ENCODE measurements at regions not wholly inside any gene's neighbourhood (a gene's known extent, or its start where the extent isn't known, plus 50 kb on each side); places are given as distances from the start of the nearest gene placed in this dataset.
"Not testable (repeated sequence)": the region's sequence is repeated elsewhere in the genome, so short reads cannot be mapped to it uniquely, and the experiment has no call there.

- DNase-seq (ENCODE audit: low spot score) (no peak), ATAC-seq (no peak)
Observed at GRCh38 chr16:88325976-88326375, 56.8 kb upstream of the ZNF469 start.

- no peak for ATAC-seq
- DNase-seq (ENCODE audit: low spot score): no peak
Observed at GRCh38 chr16:88326611-88327485, 55.9 kb upstream of the ZNF469 start.

DNA sequence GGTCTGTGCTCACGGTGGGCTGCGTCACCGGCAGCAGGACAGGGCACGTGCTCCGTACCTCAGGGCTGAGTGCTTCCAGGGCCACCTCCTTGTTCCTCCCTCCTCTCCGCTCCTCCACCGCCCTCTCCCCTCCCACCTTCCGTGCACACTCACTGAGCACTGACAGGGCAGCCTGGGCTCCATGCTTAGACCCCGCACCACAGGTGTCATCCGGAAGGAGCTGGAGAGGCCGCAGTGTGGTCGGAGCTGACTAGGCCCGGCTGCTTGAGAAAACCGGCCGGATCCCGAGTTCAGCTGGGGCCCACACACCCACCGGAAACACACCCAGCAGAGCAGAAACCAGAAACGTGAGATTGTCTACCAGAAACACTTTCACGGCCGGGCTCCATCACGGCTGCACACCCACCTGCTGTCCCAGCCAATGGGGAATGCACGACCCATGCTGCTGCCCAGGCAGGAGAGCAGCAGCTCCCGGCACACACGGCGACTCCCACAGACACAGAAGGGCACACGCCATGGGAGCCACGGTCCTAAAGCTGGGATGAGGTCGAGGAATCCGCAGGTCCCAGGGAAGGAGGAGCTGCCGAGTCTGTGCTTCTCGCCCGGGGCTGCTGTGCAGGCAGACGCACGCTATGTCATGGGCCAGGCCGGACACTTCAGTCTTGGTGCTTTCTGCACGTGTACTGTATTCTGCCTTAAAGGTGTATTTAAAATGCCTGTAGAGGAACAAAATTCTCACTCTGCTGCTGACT is 55.0 kb upstream of the ZNF469 start:
- no peak for DNase-seq (ENCODE audit: low spot score)

DNA sequence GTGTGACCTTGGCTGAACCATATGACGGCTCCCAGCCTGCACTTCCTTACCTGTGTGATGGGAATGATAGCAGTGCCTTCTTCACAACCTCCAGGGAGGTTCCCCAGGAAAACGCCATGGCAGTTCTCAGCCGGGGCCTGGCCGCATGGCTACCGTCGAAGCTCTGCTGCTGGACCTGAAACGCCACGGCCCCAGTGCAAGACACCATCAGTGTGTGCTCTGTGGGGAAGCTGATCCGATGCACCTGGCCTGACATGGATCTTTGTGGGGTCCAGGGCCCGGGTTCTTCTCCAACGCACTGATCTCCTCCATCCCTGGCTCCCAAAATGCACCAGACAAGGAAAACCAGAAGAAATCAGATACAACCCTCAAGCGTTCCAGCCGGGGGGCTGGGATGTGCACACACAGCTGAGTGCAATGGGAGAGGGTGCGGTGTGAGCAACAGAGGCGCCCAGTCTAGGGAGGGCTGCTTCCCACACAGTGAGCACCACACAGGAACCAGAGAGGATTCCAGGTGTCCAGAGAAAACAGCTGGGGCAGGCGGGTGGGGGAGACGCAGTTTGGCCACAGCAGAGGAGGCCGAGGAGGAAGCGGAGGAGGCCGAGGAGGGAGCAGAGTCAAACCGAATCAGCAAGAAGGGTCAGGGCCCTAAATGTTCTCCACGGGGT is 54.3 kb upstream of the ZNF469 start:
- DNase-seq (ENCODE audit: low spot score) (no peak), ATAC-seq (no peak)

More for the DNA sequence above, 55.0 kb upstream of the ZNF469 start:
- no peak for ATAC-seq

- ATAC-seq: no peak
- DNase-seq (ENCODE audit: low spot score): no peak
Observed at GRCh38 chr16:88329726-88330700, 52.7 kb upstream of the ZNF469 start.

DNA sequence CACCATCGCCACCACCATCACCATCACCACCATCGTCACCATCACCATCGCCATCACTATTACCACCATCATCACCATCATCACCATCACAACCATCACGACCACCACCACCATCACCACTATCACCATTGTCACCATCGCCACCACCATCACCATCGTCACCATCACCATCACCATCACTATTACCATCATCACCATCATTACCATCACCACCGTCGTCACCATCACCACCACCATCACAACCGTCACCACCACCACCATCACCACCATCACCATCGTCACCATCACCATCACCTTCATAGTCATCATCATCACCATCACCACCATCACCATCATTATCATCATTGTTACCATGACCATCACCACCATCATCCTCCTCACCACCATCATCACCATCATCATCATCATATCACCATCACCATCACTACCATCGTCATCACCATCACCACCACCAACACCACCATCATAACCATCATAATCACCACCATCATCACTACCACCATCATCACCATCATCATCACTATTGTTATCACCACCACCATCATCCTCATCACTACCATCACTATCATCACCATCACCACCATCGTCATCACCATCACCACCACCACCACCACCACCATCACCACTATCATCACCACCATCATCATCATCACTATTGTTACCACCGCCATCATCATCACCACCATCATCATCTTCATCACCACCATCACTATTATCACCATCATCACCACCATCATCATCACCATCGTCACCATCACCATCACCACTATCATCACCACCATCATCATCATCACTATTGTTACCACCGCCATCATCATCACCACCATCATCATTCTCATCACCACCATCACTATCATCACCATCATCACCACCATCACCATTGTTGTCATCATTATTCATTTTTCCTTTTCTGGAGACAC is 51.5 kb upstream of the ZNF469 start:
- no peak for DNase-seq (ENCODE audit: low spot score)

DNA sequence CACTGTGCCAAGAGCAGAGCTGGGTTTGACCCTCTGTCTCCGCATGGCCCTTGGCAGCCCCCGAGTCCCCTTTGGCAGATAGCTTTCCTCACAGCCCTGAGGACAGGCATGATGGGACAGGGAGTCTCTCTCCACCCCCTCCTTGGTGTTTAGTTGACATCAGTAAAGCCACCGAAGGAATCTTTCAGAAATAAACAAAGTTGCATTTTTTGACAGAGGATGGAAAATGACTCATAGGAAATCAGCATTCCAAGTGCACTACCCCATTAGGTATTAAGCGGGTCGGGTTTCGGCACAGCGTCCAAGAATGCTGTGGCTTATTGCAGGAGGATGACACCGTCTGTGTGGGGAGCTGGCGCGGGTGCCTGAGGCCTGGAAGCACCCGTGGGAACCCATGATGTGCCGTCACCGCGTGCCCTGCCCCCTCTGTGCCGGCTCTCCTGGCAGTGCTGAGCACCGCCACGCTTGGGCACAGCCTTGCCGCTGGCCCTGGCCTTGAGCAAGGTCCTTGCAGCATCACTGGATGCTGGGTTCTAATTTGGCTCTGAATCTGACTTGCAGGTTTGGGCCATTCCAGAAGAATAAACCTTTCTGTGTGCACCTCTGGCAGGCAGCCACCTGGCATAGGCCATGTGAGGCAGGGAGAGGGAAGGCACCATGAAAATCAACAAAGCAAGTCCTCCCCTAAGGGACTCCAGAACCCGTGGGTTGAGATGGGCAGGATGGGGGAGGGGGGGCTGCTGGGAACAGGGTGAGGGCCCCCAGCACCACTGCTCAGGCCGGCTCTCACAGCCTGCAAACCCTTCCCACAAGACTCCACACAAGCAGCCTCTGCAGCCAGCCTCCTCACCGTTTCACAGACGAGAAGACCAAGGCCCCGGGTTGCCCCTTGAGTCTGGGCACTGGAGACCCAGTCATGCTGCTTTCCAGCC is 50.5 kb upstream of the ZNF469 start:
- ATAC-seq (peak; percentile 39), DNase-seq (ENCODE audit: low spot score) (no peak)

More for the DNA sequence above, 51.5 kb upstream of the ZNF469 start:
- no peak for ATAC-seq

GRCh38 chr16:88332921-88333825 is 49.6 kb upstream of the ZNF469 start:
- not testable (repeated sequence) for DNase-seq (ENCODE audit: low spot score); ATAC-seq

Data from left lobe of liver (tissue), 2 donors.